DOHH2 (cell line): ENCODE measurements at regions not wholly inside any gene's neighbourhood (a gene's known extent, or its start where the extent isn't known, plus 50 kb on each side); places are given as distances from the start of the nearest gene placed in this dataset.

Source experiments
- H3F3A ChIP-seq: fragments of 200-600 bp; sonication (generic), shearing (Covaris generic); 2 replicates; pipeline ENCODE4 v1.6.0; 2016; ENCODE audit warnings: antibody characterized with exemption, mild to moderate bottlenecking; ENCODE audit not compliant: control insufficient read depth, insufficient read depth
- H3K27ac ChIP-seq: fragments of 200-600 bp; sonication (generic); 2 replicates; pipeline ENCODE4 v1.5.1; 2014; ENCODE audit warnings: low read depth, mild to moderate bottlenecking, low read length, moderate library complexity
- H3K27me3 ChIP-seq: fragments of 200-600 bp; sonication (generic); 2 replicates; pipeline ENCODE4 v1.6.1; 2014; ENCODE audit warnings: mild to moderate bottlenecking, low read length, mixed read lengths; ENCODE audit not compliant: control insufficient read depth
- H3K36me3 ChIP-seq: fragments of 200-600 bp; sonication (generic); 2 replicates; pipeline ENCODE4 v1.6.1; 2014; ENCODE audit warnings: mild to moderate bottlenecking, low read length, moderate library complexity, mixed read lengths; ENCODE audit not compliant: control insufficient read depth
- H3K4me1 ChIP-seq: fragments of 200-600 bp; sonication (generic); 2 replicates; pipeline ENCODE4 v1.6.1; 2014; ENCODE audit warnings: mild to moderate bottlenecking, low read length, mixed read lengths; ENCODE audit not compliant: control insufficient read depth
- H3K4me2 ChIP-seq: fragments of 200-600 bp; sonication (generic); 2 replicates; pipeline ENCODE4 v1.6.0; 2014; ENCODE audit warnings: mild to moderate bottlenecking, low read length, moderate library complexity
- H3K4me3 ChIP-seq: fragments of 200-600 bp; sonication (generic); 2 replicates; pipeline ENCODE4 v1.5.1; 2014; ENCODE audit warnings: mild to moderate bottlenecking, low read length, mixed read lengths
- H3K79me2 ChIP-seq: fragments of 200-600 bp; sonication (generic); 2 replicates; pipeline ENCODE4 v1.6.1; 2014; ENCODE audit warnings: mild to moderate bottlenecking, low read length, mixed read lengths; ENCODE audit not compliant: control insufficient read depth
- H3K9me2 ChIP-seq: fragments of 200-600 bp; sonication (generic); replicated peaks from 2 replicates; pipeline ENCODE4 v1.6.1; 2014; ENCODE audit warnings: mild to moderate bottlenecking, low read length, mixed read lengths; ENCODE audit not compliant: control insufficient read depth
- H3K9me3 ChIP-seq: fragments of 200-600 bp; sonication (generic); 2 replicates; pipeline ENCODE4 v1.6.1; 2014; ENCODE audit warnings: antibody characterized with exemption, low read length, mixed read lengths; ENCODE audit not compliant: control insufficient read depth, insufficient read depth
- H4K20me1 ChIP-seq: fragments of 200-600 bp; sonication (generic); 2 replicates; pipeline ENCODE4 v1.6.0; 2014; ENCODE audit warnings: low read depth, mild to moderate bottlenecking, antibody characterized with exemption, low read length, moderate library complexity; ENCODE audit not compliant: control insufficient read depth, insufficient read depth
- CTCF ChIP-seq: fragments of 200-600 bp; sonication (generic); IDR thresholded peaks from one replicate; pipeline ENCODE4 v1.5.1; 2014; ENCODE audit warnings: antibody characterized with exemption, mild to moderate bottlenecking, low read depth, low read length; ENCODE audit not compliant: poor library complexity, severe bottlenecking
- EZH2phosphoT487 ChIP-seq: fragments of 200-600 bp; sonication (generic); IDR thresholded peaks from 2 replicates; pipeline ENCODE4 v1.6.1; 2017; ENCODE audit warnings: borderline replicate concordance, mild to moderate bottlenecking, antibody characterized with exemption, low read length, moderate library complexity, mixed read lengths

- H3K4me2 ChIP-seq, result no peak overlapping the region
- TF ChIP-seq CTCF, result no peak
- no peak for TF ChIP-seq EZH2phosphoT487
- H3K4me1 ChIP-seq, result peaks cover 6% of the 10 kb centered on the region
- no peaks in the 10 kb centered on the region for H3F3A ChIP-seq
- H3K36me3 ChIP-seq, result no peaks in the 10 kb centered on the region
- H3K79me2 ChIP-seq, result no peaks in the 10 kb centered on the region
- no peak overlapping the region for H3K4me3 ChIP-seq
- no peak overlapping the region for H3K27ac ChIP-seq
- H3K9me2 ChIP-seq, result no peaks in the 10 kb centered on the region
- no peaks in the 10 kb centered on the region for H4K20me1 ChIP-seq
- no peaks in the 10 kb centered on the region for H3K27me3 ChIP-seq
- no peaks in the 10 kb centered on the region for H3K9me3 ChIP-seq
Measured at GRCh38 chr2:179344280-179344964, 79.8 kb upstream of the SESTD1 start.

- Histone ChIP-seq H3K36me3 (no peaks in the 10 kb centered on the region), H3K4me1 (peaks cover under 1% of the 10 kb centered on the region), H3K27ac (no peak overlapping the region), H3K4me3 (no peak overlapping the region), H3K79me2 (no peaks in the 10 kb centered on the region), H4K20me1 (no peaks in the 10 kb centered on the region), H3K9me3 (no peaks in the 10 kb centered on the region), H3F3A (no peaks in the 10 kb centered on the region), H3K27me3 (no peaks in the 10 kb centered on the region), H3K9me2 (no peaks in the 10 kb centered on the region), H3K4me2 (no peak overlapping the region)
- TF ChIP-seq CTCF, result no peak
- TF ChIP-seq EZH2phosphoT487, result no peak
Measured at GRCh38 chr2:179343945-179344279, 79.3 kb upstream of the SESTD1 start.

- H4K20me1 ChIP-seq, result no peaks in the 10 kb centered on the region
- H3K4me1 ChIP-seq, result no peaks in the 10 kb centered on the region
- no peaks in the 10 kb centered on the region for H3K9me3 ChIP-seq
- no peaks in the 10 kb centered on the region for H3K27me3 ChIP-seq
- H3K27ac ChIP-seq, result no peak overlapping the region
- no peak overlapping the region for H3K4me2 ChIP-seq
- H3K79me2 ChIP-seq, result no peaks in the 10 kb centered on the region
- TF ChIP-seq EZH2phosphoT487 (no peak), CTCF (no peak)
- H3F3A ChIP-seq, result no peaks in the 10 kb centered on the region
- no peaks in the 10 kb centered on the region for H3K9me2 ChIP-seq
- no peak overlapping the region for H3K4me3 ChIP-seq
- no peaks in the 10 kb centered on the region for H3K36me3 ChIP-seq
Measured at GRCh38 chr2:179341152-179341866, 76.7 kb upstream of the SESTD1 start.
